ENCODE measurements at regions not wholly inside any gene's neighbourhood (a gene's known extent, or its start where the extent isn't known, plus 50 kb on each side); places are given as distances from the start of the nearest gene placed in this dataset.

DNA sequence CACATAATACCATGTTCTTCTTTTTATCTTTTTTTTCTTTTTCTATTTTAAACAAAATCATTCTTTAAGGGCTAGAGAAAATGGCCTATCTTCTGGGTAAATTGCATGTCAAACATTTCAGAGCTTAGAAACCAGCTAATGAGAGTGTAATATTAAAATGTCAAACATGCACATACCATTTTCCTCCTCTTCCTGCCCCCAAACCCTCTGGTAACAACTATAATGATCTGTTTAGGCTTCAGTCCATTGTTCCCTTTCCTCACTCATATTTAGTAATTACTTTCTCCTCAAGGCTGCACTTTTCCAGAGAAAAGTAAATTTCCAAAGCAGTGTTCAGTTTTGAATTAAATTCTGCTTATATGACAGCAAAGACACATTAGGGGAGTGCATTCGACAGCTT lies 224.3 kb upstream of the ROBO2 start:
- no peak for DNase-seq (ENCODE audit: low spot score)

DNA sequence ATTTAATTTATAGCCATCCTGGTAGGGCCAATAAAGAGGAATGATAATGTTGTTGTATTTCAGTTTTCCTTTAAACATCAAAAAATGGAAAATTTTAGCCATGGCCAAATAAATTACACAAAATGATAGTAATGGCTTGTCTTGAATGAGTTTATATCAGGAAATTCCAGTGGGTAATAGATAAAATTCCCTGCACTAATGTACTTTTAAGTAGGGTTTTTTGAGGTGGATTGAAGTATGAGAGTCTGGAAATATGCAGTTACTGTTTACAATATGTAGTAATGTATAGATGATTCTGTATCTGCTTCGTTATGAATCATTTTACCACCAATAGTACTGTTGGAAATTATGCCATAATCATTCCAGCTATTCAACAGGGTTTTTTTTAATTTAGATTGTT lies 219.4 kb upstream of the ROBO2 start:
- DNase-seq (ENCODE audit: low spot score), result no peak

DNA sequence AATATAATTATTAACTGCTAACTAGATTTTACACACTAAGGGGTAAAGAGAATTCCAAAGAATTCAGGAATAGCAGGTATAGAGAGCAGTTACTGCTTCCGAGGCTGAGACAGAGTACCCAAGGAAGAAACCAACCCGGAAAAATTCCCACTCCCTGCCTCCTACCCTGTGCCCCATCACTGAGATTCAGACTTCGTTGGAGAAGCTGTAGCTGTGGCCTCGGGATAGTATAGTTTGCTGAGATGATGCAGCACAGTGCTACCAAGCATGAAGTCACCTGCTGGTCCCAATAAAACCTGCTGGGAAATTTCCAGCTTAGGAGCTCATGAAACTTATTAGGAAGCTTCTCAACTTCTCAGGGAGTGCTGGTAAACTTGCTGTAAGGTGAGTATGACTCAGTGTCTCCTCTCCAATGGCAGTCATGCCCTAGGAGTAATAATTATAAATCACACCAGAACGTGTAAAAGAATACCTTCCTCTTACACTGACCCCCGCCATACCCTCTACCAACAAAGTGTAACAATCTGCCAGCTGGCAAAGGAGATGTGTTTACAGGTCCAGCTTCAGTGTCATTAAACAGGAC lies 215.2 kb upstream of the ROBO2 start:
- no peak for DNase-seq (ENCODE audit: low spot score)

DNA sequence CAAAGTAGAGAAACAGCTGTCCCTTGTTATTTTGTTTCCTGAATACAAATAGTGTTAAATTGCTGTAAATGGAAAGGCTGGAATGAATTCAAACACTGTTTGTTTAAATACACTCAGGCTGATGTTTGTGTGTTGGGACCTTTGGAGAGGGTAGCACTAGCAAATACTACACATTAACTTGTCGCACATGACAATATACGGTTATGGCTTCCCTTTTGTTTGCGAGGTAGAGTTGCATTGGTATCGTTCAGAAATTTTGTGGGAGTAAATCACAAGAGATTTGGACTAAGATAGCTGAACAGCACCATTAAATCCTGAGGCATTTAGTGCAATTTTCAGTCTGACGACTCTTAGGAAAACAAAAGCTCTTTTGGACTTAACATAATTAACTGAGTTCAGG lies 213.0 kb upstream of the ROBO2 start:
- DNase-seq (ENCODE audit: low spot score), result no peak

DNA sequence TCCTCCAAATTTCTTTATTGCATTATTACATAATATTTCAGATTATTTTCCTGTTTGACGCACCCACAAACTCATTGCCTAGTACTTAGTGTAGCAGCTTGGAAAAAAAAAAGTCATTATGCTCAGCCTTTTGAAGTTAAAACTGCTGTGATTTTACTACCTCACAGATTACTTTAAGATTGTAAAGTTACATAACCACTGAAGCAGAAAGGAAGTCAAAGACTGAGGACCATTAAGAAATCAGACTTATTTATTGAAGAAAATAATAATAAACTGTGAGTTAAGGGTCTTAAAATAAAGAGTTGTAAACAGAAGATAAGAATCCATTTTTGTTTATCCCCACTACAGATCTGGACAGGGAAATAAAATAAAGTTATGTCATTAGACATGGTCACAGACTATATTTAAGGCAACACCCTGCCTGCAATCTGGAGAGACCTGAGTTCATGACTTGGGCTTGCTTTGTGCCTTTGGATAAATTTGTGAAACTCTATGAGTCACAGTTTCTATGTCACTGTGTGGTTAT lies 212.1 kb upstream of the ROBO2 start:
- no peak for DNase-seq (ENCODE audit: low spot score)

DNA sequence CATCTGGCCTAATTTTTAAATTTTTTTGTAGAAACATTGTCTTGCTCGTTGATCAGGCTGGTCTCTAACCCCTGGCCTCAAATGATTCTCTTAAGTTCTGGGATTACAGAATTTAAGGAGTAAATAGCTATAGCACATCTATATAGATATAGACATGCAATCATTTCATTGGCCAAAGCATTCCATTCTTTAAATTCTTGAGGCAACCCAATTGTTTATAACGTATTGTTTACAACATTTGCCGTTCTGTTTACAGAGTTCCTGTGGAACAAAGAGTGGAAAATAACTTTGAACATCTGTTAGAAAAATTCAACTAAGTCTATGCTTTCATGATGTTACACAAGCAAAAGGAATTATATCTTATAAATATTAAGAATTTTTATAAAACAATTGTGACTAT lies 205.2 kb upstream of the ROBO2 start:
- DNase-seq (ENCODE audit: low spot score), result no peak

DNA sequence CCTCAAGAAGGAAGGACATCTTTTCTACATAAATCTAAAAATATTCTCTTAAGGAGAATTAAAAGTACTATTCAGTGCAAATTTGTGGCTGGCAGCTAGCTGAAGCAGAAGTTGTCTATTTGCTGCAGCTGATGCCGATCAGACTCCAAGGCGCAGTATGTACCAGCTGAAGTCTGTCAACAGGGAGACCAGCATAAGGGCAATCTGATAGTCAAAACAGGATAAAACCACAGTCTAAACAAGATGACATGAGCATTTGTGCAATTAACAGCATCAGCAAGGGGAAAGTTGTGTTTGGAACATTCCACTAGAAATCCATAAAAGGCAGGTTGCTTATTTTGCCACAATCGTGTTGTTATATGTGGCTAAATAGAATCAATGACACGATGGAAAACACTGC lies 198.2 kb upstream of the ROBO2 start:
- DNase-seq (ENCODE audit: low spot score), result no peak

DNA sequence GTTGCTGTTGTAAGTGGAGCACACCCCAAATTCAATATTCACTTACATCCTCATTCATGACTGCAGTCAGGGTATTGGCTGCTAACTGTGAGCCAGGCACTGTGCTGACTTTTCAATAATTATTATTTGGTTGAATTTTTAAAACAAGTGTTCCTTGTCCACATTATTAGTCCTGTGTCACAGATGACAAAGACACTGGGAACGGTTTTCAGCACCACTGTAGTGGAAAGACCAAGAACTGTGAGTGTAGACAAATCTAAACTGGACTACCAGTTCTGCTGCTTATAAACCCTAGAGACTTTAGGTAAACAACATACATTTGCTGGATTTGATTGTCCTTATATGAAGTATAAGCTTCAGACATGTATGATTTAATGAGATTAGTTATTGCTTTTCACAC lies 197.7 kb upstream of the ROBO2 start:
- no peak for DNase-seq (ENCODE audit: low spot score)

DNA sequence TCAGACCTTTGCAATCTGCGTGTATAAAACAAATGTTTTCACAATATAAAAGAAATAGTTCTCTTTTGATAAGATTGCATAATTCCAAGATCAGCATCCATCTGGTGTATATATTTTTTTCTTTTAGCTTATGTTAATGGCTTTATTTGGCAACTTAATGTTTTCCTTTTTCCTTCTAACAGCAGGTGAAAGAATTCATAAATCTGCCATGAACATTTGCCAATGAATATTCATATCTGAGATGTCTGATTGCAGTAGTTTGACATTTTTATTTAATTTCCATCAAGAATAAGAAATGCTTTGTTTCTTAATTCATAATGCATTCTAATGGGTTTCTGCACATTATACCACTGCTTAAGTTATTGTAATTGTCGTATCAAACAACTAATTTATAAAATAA lies 184.4 kb upstream of the ROBO2 start:
- DNase-seq (ENCODE audit: low spot score), result no peak

DNA sequence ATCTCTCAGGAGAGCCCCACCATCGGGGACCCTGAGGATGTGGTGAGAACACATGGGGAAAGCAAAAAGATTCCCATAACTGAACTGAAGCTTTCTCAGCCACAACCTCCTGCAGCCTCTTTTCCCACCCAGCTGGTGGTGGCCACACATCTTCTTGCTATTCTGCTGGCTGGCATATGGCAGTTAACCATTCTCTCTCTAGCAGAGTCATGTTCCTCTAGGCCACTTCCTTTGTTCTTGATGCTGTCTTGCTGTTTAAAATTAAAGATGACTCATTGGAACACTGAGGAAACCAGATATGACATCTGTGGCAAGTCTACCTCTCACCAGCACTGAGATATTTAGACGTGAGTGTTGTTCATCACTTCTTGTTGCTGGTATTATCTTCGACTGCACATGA lies 180.3 kb upstream of the ROBO2 start:
- DNase-seq (ENCODE audit: low spot score), result no peak

DNA sequence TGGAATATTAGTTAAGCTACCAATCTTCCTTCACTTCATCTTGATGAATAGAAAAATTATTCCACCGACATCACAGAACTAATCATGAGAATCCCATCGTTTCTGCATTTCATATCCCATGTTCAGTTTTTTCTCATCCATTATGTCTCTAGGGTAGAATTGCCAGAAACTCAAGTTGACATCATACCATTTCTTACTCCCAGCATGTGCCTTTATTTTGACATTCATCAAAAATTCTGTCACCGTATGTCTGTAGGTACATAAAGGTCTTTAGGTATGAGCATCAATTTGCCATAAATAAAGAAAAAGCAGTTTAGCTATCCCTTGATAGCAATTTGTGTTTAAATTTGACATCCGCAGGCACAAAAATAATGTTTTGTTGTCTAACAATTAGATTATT lies 175.5 kb upstream of the ROBO2 start:
- DNase-seq (ENCODE audit: low spot score), result no peak

DNA sequence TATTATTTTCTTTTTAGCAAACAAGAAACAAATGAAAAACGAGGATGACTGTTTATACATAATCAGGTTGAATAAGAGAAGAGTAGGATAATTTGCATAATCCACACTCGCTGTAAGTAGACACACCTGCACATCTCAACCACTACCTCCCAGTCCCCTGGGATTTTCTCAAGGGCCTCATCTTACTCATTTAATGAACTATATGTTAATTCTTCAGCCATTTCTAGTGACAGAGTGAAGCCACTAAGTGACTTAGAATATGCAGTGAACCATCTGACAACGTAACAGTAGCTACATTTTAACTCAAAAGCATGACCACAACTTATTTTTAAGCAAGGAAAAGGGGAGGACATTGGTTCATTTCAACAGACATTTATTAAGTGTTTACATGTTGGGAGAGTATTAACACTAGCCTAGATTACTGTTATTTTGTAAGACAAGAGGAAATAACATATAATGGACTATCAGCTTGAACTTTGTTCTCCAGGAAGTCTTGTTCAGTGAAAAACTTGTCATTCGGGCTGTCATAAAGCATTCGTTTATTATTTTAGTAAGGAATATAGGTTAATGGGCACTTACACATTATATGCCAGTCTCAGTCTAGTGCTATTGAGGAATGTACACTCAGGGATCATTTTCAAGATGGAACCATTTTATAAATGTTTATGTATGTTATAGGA lies 173.0 kb upstream of the ROBO2 start:
- no peak for DNase-seq (ENCODE audit: low spot score)

DNA sequence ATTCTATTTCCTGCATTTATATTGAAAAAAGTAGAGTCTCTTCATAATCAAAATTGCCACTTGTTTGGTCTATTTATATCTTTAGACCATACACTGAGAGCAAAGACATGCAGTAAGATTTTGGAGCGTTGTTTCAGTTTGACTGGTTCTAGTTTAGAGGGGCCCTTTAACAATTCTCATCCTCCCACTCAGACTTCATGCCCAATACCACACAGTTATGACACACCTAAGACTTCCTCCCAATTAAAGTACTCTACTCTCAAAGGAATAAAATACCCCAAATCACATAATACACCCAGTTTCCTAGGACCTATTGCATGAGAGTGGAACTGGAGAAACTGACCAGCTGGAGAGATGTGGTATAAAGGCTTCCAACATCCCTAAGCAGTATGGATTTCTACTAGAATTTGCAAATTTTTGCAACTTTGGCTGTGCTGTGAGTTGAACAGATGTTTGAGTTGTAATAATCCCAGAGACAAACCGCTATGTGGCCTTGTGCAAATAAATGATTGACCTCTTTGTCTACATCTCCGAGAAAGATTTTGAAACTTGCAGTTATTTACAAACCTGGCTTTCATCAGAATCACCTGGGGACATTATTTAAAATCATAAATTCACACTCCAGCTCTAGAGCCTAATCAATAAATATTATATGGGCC lies 170.0 kb upstream of the ROBO2 start:
- no peak for DNase-seq (ENCODE audit: low spot score)

DNA sequence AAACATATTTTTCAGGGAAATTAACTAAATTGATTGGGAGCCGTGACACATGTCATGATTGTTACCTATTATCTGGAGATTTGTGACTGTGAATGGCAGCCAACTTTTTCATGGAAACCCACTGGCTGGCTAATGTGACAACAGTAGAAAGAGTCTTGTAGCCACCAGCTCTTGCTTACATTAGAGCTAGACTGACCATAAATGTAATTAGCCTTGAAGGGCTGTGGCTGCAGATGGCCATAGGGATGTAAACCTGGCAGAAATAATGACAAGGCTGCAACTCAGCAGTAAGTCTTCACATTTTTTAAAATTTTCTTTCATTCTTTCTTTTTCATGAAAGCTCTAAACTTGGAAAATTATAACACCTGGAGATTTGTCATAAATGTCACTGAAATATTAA lies 168.2 kb upstream of the ROBO2 start:
- DNase-seq (ENCODE audit: low spot score), result no peak

DNA sequence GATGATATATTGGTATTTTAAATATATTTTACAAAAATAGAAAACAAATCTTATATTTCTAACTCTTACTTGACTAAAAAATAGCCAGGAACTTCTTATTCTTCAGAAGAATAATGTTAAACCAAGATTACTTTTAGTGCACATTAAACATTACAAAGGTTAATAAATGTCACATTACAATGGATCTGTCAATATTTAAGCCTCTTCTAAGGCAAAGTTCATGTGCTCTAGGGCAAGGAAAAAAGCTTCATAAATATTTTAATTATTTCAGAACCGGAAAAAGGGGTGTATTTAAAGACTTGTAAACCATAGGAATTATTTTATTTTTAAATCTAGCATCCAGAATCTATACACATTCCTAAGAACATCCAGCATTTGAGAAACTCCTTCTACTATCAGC lies 166.9 kb upstream of the ROBO2 start:
- no peak for DNase-seq (ENCODE audit: low spot score)

DNA sequence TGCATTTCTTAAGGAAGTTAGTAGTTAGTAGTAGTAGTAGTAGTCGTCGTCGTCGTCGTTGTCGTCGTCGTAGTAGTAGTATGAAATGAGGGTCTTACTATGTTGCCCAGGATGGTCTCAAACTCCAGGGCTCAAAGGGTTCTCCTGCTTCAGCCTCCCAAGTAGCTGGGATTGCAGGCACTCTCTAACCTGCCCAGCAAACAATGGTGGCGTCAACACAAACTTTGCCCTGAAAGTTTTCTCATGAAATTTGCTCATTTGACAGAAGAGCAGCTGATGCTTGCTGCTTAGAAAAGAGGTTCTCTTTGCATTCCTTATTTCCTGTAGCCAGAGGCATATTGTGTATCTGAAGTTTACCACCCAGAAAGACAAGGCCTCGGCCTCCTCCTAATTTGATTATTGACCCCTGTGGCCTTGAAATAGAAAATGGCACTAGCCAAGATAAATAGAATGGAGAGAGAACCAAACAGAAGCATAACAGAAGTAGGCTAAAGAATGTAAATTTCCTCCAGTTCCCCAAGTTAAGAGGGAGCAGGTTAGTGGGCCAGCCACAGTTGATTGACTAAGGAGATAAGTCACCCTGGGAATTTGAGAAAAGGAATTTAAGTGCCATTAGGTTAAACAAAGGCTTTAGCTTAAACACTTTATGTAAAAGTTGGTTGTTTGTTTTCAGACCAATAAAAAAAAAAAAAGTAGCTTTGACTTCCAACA lies 166.2 kb upstream of the ROBO2 start:
- no peak for DNase-seq (ENCODE audit: low spot score)

DNA sequence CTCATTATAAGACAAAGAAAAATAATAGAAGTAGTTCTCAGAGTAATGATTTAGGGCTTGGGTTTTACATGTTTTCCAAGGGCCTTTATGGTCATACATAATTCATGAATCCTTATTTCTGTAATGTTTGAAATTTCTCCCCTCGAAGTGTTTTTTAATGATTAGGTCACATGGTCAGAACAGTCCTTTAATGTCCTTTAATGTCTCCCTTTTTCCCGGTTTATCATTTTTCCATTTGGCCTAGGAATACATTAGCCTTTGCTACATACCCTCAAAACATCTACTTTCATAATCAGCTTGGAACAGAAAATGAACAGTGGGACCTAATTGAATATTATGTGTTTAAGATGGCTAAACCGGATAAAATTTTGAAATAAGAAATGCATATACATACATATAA lies 159.9 kb upstream of the ROBO2 start:
- no peak for DNase-seq (ENCODE audit: low spot score)

DNA sequence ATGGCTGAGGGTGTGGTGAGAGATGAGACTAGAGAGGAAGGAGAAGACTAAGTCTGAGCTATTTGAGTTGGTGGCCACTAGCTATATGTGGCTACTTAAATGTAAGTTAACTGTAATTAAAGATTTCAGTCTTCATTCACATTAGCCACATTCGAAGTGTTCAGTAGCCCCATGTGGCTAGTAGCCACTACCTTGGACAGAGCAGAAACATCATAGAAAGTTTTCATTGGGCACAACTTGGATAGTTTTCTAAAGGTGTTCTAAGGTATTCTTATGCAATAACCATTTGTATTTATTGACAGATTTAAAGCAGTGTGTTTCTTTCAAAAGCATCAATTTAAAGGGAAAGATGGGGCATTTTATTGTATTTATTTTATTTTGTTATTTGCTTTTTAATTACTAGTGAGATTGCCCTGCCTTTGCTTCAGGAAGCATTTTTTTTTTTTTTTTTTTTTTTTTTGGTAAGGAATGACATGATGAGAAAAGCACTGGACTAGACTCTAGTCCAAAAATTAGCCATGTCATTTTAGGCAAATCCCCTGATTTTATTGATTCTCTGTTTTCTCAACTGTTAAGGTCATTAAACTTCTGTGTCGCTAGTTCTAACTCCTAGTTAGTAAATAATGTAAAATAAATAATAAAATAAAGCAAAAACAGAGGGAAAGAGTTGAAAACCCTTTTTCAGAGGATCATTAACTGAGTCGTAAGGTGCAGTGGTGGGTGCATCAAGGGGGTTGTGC lies 153.0 kb upstream of the ROBO2 start:
- DNase-seq (ENCODE audit: low spot score), result no peak

DNA sequence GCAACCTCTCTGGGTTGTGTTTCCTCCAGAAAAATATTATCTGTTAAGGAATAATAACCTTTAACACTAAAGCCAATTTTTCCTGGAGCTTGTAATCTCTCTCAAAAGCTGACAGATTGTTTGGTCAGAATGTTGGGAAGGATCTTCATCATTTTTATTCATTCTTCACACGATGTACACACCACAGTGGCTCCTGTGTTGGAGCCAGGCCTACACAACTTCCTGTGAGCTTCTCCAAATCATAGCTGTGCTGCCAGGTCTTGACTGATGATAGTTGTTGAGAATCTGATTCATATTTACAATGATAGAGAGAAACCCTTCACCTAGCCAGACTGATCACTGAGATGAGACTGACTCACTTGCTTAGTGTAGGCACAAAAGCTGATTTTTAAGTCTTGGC lies 151.0 kb upstream of the ROBO2 start:
- DNase-seq (ENCODE audit: low spot score), result no peak

DNA sequence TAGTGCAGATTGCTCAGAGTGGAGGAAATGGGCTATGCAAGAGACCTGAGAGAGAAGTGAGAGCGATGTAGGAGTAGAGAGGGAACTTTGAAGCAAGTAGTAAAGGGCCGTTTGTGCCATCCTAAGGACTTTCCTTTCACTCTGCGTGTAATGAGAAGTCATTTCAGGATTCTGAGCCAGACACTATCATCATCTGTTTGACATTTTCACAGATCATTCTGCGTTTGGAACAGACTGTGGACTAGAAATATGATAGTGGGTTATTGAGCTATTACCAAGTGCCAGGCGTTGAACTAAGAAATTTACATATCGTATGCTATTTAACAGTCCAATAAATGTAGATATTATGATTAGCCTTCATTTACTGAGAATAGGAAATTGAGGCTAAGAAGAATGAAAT lies 150.0 kb upstream of the ROBO2 start:
- no peak for DNase-seq (ENCODE audit: low spot score)

DNA sequence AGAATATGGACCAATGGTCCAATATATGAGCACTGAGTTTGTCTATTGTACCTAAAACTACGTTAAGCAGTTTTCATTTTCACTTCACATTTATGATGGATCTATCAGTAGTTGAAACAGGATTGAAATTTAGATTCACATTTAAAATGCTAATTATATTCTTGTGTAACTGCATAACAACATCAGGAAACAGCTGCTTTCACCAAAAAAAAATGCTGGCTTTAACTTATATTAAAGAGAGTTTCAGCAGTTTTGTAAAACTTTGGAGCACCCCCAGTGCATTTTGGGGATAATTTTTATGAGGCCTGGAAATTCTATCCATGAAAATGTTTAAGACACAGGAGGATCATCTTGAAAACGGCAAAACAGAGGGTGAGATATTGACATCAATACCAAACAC lies 142.8 kb upstream of the ROBO2 start:
- no peak for DNase-seq (ENCODE audit: low spot score)

DNA sequence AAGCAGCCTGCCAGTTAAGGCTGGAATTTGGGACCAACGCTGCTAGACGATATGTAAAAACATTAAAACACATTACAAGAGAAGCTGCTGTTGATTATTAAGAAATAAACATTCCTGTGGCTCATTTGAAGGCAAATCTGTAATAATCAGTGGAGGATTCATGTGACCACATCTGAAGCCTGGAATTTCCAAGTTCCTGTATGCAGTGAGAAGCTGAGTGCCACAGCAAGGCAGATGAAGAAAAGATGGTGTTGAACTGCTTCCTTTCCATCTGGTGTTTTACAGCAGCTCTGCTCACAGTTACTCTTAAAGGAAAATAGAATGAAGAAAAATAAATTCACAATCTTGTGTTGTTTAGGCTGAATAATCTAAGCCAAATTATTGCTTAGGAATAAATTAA lies 139.3 kb upstream of the ROBO2 start:
- DNase-seq (ENCODE audit: low spot score), result no peak

All from D341Med (cell line).